HEK293 (cell line): ENCODE measurements at regions not wholly inside any gene's neighbourhood (a gene's known extent, or its start where the extent isn't known, plus 50 kb on each side); places are given as distances from the start of the nearest gene placed in this dataset.

Source experiments
- CTCF ChIA-PET: fragments of 350-600 bp; formaldehyde crosslinking; extraction: SDS; loops from one replicate; lab custom pipeline; 2021; ENCODE audit warnings: antibody characterized with exemption; lab: Yijun Ruan, JAX
- POLR2A ChIA-PET: fragments of 300-600 bp; formaldehyde crosslinking; extraction: SDS; loops from one replicate; lab custom pipeline; 2020; ENCODE audit warnings: antibody characterized with exemption, inconsistent platforms; lab: Yijun Ruan, JAX
- H3K27ac ChIP-seq: fragments of 200-500 bp; sonication (Bioruptor generic); 2 replicates; pipeline ENCODE4 v1.5.1; 2014; ENCODE audit warnings: low read depth, low read length, control low read depth, inconsistent platforms; ENCODE audit errors: extremely low read depth
- H3K36me3 ChIP-seq, 2 experiments: fragments of 200-500 bp in 1 of 2; sonication (Bioruptor generic) in 1 of 2; 1 replicate in 1 of 2; 2 replicates in 1 of 2; pipeline ENCODE4 v1.5.1; 2014 to 2017; ENCODE audit warnings: inconsistent platforms in 2 of 2, low read length in 2 of 2; ENCODE audit not compliant: control insufficient read depth in 2 of 2, insufficient read depth in 1 of 2
- H3K4me1 ChIP-seq: fragments of 200-500 bp; sonication (Bioruptor generic); 2 replicates; pipeline ENCODE4 v1.5.1; 2014; ENCODE audit warnings: mild to moderate bottlenecking, low read length, inconsistent platforms; ENCODE audit not compliant: control insufficient read depth, insufficient read depth
- H3K4me3 ChIP-seq: 2 replicates; pipeline ENCODE4 v1.5.1; 2011; ENCODE audit warnings: low read depth, mild to moderate bottlenecking, control low read depth, low read length, moderate library complexity
- H3K9me3 ChIP-seq: fragments of 200-500 bp; sonication (Bioruptor generic); 2 replicates; pipeline ENCODE4 v1.5.1; 2014; ENCODE audit warnings: low read depth, low read length, inconsistent platforms; ENCODE audit not compliant: control insufficient read depth, insufficient read depth
- HOXD13 ChIP-seq: sonication (generic); formaldehyde crosslinking; IDR thresholded peaks from 2 replicates; pipeline ENCODE4 v1.8.0; 2022; ENCODE audit warnings: missing genetic modification reagents, borderline replicate concordance
- KLF10 ChIP-seq: fragments of 450-650 bp; IDR thresholded peaks from 2 replicates; pipeline ENCODE4 v1.5.1; 2018; ENCODE audit warnings: missing biosample characterization, mild to moderate bottlenecking, missing genetic modification characterization
- MYNN ChIP-seq: fragments of 450-650 bp; formaldehyde crosslinking; IDR thresholded peaks from 2 replicates; pipeline ENCODE4 v1.5.1; 2016; ENCODE audit warnings: missing biosample characterization, missing genetic modification characterization, borderline replicate concordance
- OSR2 ChIP-seq: fragments of 450-650 bp; formaldehyde crosslinking; IDR thresholded peaks from 2 replicates; pipeline ENCODE4 v1.5.1; 2016; ENCODE audit warnings: missing biosample characterization, missing genetic modification characterization
- REPIN1 ChIP-seq: fragments of 450-650 bp; formaldehyde crosslinking; IDR thresholded peaks from 2 replicates; pipeline ENCODE4 v1.5.1; 2017; ENCODE audit warnings: missing biosample characterization, missing genetic modification characterization, low read depth
- ZFP41 ChIP-seq: fragments of 450-650 bp; formaldehyde crosslinking; IDR thresholded peaks from 2 replicates; pipeline ENCODE4 v1.5.1; 2016; ENCODE audit warnings: missing biosample characterization, missing genetic modification characterization, borderline replicate concordance
- ZNF132 ChIP-seq: fragments of 450-650 bp; formaldehyde crosslinking; IDR thresholded peaks from 2 replicates; pipeline ENCODE4 v1.5.1; 2017; ENCODE audit warnings: missing biosample characterization, missing genetic modification characterization, borderline replicate concordance
- ZNF23 ChIP-seq: fragments of 450-650 bp; formaldehyde crosslinking; IDR thresholded peaks from 2 replicates; pipeline ENCODE4 v1.5.1; 2016; ENCODE audit warnings: missing biosample characterization, missing genetic modification characterization, borderline replicate concordance
- ZNF274 ChIP-seq, 2 experiments: fragments of 200-500 bp in 1 of 2; fragments of 450-650 bp in 1 of 2; sonication (Bioruptor generic) in 1 of 2; formaldehyde crosslinking in 1 of 2; IDR thresholded peaks; 2 replicates each; pipeline versions ENCODE4 v1.5.1 to v1.6.1; 2014 to 2016; ENCODE audit warnings: borderline replicate concordance in 1 of 2, inconsistent platforms in 1 of 2, low read length in 1 of 2, missing biosample characterization in 1 of 2, missing genetic modification characterization in 1 of 2
- ZNF335 ChIP-seq: fragments of 450-650 bp; formaldehyde crosslinking; conservative IDR thresholded peaks from 2 replicates; pipeline ENCODE4 v1.5.1; 2016; ENCODE audit warnings: missing biosample characterization, missing genetic modification characterization
- ZNF621 ChIP-seq: fragments of 450-650 bp; formaldehyde crosslinking; IDR thresholded peaks from 2 replicates; pipeline ENCODE4 v1.5.1; 2017; ENCODE audit warnings: missing biosample characterization, missing genetic modification characterization
- ZNF626 ChIP-seq: fragments of 450-650 bp; sonication (Bioruptor Pico); formaldehyde crosslinking; IDR thresholded peaks from 2 replicates; pipeline ENCODE4 v1.5.1; 2018; ENCODE audit warnings: missing biosample characterization, missing genetic modification characterization, inconsistent platforms
- ZNF654 ChIP-seq: fragments of 450-650 bp; formaldehyde crosslinking; IDR thresholded peaks from 2 replicates; pipeline ENCODE4 v1.5.1; 2016; ENCODE audit warnings: low read depth, missing biosample characterization, missing genetic modification characterization
- ZNF701 ChIP-seq: fragments of 450-650 bp; formaldehyde crosslinking; IDR thresholded peaks from 2 replicates; pipeline ENCODE4 v1.5.1; 2016; ENCODE audit warnings: missing biosample characterization, missing genetic modification characterization
- ZNF792 ChIP-seq: fragments of 450-650 bp; formaldehyde crosslinking; IDR thresholded peaks from 2 replicates; pipeline ENCODE4 v1.5.1; 2016; ENCODE audit warnings: missing biosample characterization, missing genetic modification characterization
- ZSCAN23 ChIP-seq: fragments of 450-650 bp; formaldehyde crosslinking; IDR thresholded peaks from 2 replicates; pipeline ENCODE4 v1.5.1; 2016; ENCODE audit warnings: missing biosample characterization, missing genetic modification characterization
- TF ChIP-seq, protein P1 (sequence below): fragments of 450-650 bp; formaldehyde crosslinking; IDR thresholded peaks from 2 replicates; pipeline ENCODE4 v1.5.1; 2016; ENCODE audit warnings: missing biosample characterization, missing genetic modification characterization
- TF ChIP-seq, protein P2 (sequence below): fragments of 450-650 bp; formaldehyde crosslinking; IDR thresholded peaks from 2 replicates; pipeline ENCODE4 v1.5.1; 2017; ENCODE audit warnings: missing biosample characterization, missing genetic modification characterization
- TF ChIP-seq, protein P3 (sequence below): fragments of 450-650 bp; formaldehyde crosslinking; IDR thresholded peaks from 2 replicates; pipeline ENCODE4 v1.5.1; 2016; ENCODE audit warnings: missing biosample characterization, missing genetic modification characterization
- TF ChIP-seq, protein P4 (sequence below): fragments of 450-650 bp; formaldehyde crosslinking; IDR thresholded peaks from 2 replicates; pipeline ENCODE4 v1.5.1; 2017; ENCODE audit warnings: missing biosample characterization, missing genetic modification characterization
- TF ChIP-seq, protein P5 (sequence below): fragments of 450-650 bp; formaldehyde crosslinking; IDR thresholded peaks from 2 replicates; pipeline ENCODE4 v1.5.1; 2016; ENCODE audit warnings: missing biosample characterization, missing genetic modification characterization

DNA sequence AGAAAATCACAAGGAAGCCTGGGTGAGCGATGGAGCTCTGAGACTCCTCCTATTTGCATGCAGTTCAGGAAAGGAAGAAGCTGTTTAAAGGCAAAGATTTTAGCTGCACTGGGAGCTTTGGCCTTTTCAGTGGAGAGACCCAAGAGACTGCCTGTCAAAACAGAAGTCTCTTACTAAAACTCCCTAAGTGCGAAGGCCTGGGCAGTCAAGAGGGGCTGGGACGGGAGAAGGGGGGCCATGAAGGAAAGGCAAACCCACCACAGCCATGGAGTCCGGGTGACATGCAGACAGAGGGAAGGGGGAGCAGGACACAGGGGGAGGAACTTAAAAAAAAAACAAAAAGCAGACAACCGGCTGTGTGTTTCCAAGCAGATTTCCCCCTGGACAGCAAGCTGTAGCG, 537.6 kb upstream of the NOX3 start (continued):
- TF ChIP-seq ZFP41 (tag by site-specific recombination): no peak
- no peak for TF ChIP-seq ZNF701 (tag by site-specific recombination)

DNA sequence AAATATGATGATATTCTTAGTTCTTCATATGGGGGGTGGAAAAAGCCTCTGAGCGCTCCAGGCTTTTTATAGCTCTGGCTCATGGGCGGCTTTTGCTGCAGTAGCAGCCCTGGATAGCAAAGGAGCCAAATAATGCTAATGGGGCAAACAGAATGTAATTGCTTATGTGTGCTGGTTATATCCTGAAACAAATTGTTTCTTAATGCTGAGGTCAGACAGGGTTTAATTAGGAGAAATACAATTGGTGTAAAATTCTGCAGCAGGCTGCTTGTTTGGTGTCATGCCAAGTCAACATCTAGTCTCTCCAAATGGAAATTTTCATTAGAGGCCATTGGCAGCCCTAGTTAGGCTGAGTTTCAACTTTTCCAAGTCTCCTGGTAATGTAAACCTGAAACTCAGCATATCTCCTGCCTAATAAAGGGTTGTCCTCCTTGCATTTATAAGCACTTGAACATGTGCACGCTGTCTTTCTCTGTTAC, 530.1 kb upstream of the NOX3 start:
- Histone ChIP-seq H3K4me3 (no peak overlapping the region), H3K27ac (no peak overlapping the region), H3K4me1 (no peaks in the 10 kb centered on the region)
- TF ChIP-seq, protein P1, sequence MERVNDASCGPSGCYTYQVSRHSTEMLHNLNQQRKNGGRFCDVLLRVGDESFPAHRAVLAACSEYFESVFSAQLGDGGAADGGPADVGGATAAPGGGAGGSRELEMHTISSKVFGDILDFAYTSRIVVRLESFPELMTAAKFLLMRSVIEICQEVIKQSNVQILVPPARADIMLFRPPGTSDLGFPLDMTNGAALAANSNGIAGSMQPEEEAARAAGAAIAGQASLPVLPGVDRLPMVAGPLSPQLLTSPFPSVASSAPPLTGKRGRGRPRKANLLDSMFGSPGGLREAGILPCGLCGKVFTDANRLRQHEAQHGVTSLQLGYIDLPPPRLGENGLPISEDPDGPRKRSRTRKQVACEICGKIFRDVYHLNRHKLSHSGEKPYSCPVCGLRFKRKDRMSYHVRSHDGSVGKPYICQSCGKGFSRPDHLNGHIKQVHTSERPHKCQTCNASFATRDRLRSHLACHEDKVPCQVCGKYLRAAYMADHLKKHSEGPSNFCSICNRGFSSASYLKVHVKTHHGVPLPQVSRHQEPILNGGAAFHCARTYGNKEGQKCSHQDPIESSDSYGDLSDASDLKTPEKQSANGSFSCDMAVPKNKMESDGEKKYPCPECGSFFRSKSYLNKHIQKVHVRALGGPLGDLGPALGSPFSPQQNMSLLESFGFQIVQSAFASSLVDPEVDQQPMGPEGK (tag by site-specific recombination): no peak
- TF ChIP-seq ZSCAN23 (no peak), REPIN1 (tag by site-specific recombination) (no peak), ZNF792 (tag by site-specific recombination) (no peak), ZNF132 (tag by site-specific recombination) (no peak), ZNF23 (tag by site-specific recombination) (no peak), ZNF626 (tag by site-specific recombination) (no peak)
- TF ChIP-seq, protein P2, sequence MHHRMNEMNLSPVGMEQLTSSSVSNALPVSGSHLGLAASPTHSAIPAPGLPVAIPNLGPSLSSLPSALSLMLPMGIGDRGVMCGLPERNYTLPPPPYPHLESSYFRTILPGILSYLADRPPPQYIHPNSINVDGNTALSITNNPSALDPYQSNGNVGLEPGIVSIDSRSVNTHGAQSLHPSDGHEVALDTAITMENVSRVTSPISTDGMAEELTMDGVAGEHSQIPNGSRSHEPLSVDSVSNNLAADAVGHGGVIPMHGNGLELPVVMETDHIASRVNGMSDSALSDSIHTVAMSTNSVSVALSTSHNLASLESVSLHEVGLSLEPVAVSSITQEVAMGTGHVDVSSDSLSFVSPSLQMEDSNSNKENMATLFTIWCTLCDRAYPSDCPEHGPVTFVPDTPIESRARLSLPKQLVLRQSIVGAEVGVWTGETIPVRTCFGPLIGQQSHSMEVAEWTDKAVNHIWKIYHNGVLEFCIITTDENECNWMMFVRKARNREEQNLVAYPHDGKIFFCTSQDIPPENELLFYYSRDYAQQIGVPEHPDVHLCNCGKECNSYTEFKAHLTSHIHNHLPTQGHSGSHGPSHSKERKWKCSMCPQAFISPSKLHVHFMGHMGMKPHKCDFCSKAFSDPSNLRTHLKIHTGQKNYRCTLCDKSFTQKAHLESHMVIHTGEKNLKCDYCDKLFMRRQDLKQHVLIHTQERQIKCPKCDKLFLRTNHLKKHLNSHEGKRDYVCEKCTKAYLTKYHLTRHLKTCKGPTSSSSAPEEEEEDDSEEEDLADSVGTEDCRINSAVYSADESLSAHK (tag by site-specific recombination): no peak
- TF ChIP-seq, all 188 proteins: peak for 0
- ChIA-PET POLR2A (no interaction called here), CTCF (interaction anchor here (0.6 kb wide), 1 partner anchor 85 kb away, joined by 4 read pairs; no protein-coding TSS in a partner anchor)
- no peaks in the 10 kb centered on the region for H3K36me3 ChIP-seq
- H3K9me3 ChIP-seq: no peaks in the 10 kb centered on the region

DNA sequence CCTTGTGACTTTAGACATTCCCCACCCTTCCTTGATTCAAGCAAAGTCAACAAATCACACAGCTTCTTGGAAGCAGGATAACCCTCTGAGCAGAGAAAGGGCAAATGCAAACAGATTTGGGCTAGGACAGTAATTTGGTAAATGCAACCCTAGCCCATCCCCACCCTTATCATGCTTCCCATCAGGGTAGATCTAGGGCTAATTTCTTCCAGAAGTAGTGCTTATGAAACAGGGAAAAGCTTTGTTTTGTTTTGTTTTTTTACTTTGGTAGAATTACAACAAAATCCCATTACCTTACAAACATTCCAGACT, 525.1 kb upstream of the NOX3 start:
- no peaks in the 10 kb centered on the region for H3K9me3 ChIP-seq
- POLR2A ChIA-PET: no interaction called here
- CTCF ChIA-PET: no interaction called here

DNA sequence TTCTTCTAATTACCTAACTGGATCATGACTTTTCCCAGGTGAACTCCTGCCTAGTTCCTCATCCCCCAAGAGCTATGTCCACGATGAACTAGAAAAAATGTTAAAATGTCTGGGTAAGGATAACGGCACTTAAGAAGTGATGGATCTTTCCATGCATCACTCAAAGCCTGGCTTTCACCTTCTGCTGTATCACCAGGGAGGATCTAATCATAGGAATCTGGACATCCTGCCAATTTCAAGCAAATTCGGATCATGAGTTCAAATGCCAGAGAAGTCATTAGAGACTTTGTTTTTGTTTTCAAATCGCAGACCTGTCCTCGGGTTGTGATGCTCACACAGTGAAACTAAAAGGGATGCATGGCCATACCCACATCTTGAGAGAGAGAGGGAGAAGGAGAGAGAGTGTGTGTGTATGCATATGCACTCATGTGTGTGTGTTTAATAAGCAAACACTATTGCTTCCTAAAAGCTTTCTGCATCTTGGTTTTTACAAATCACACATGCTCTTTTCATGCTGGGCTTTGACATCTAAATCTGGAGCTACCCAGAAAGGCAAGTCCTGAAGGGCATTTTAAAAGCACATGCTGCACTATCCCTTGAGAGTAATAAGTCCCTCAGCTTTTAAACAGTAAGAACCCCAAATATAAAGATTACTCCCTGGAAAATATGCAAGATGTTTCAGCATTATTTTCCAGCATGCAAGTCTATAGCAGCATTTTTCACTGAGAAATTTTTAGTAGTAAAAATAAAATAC, 524.6 kb upstream of the NOX3 start:
- Histone ChIP-seq H3K36me3 (no peaks in the 10 kb centered on the region), H3K9me3 (no peaks in the 10 kb centered on the region), H3K27ac (no peak overlapping the region), H3K4me3 (no peak overlapping the region), H3K4me1 (no peaks in the 10 kb centered on the region)
- CTCF ChIA-PET: no interaction called here
- POLR2A ChIA-PET: no interaction called here
- TF ChIP-seq, protein P3, sequence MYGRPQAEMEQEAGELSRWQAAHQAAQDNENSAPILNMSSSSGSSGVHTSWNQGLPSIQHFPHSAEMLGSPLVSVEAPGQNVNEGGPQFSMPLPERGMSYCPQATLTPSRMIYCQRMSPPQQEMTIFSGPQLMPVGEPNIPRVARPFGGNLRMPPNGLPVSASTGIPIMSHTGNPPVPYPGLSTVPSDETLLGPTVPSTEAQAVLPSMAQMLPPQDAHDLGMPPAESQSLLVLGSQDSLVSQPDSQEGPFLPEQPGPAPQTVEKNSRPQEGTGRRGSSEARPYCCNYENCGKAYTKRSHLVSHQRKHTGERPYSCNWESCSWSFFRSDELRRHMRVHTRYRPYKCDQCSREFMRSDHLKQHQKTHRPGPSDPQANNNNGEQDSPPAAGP: no peak
- TF ChIP-seq KLF10 (no peak), MYNN (tag by site-specific recombination) (no peak), ZNF621 (tag by site-specific recombination) (no peak), ZNF274 (IDR thresholded peaks at IDR 0.05; ENCODE audit: low read length) (no peak), ZNF274 (tag by site-specific recombination; IDR thresholded peaks at IDR 0.05; ENCODE audit: borderline replicate concordance) (no peak), HOXD13 (CRISPR knock-in tag) (no peak), OSR2 (tag by site-specific recombination) (no peak)
- TF ChIP-seq, protein P4, sequence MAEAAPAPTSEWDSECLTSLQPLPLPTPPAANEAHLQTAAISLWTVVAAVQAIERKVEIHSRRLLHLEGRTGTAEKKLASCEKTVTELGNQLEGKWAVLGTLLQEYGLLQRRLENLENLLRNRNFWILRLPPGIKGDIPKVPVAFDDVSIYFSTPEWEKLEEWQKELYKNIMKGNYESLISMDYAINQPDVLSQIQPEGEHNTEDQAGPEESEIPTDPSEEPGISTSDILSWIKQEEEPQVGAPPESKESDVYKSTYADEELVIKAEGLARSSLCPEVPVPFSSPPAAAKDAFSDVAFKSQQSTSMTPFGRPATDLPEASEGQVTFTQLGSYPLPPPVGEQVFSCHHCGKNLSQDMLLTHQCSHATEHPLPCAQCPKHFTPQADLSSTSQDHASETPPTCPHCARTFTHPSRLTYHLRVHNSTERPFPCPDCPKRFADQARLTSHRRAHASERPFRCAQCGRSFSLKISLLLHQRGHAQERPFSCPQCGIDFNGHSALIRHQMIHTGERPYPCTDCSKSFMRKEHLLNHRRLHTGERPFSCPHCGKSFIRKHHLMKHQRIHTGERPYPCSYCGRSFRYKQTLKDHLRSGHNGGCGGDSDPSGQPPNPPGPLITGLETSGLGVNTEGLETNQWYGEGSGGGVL (tag by site-specific recombination): no peak
- TF ChIP-seq, protein P5, sequence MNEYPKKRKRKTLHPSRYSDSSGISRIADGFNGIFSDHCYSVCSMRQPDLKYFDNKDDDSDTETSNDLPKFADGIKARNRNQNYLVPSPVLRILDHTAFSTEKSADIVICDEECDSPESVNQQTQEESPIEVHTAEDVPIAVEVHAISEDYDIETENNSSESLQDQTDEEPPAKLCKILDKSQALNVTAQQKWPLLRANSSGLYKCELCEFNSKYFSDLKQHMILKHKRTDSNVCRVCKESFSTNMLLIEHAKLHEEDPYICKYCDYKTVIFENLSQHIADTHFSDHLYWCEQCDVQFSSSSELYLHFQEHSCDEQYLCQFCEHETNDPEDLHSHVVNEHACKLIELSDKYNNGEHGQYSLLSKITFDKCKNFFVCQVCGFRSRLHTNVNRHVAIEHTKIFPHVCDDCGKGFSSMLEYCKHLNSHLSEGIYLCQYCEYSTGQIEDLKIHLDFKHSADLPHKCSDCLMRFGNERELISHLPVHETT (tag by site-specific recombination): no peak

More for the DNA sequence above, 525.1 kb upstream of the NOX3 start:
- TF ChIP-seq ZNF654: no peak
- TF ChIP-seq KLF10: no peak
- TF ChIP-seq ZNF335 (tag by site-specific recombination): no peak
- no peaks in the 10 kb centered on the region for H3K4me1 ChIP-seq
- no peak overlapping the region for H3K4me3 ChIP-seq
- no peaks in the 10 kb centered on the region for H3K36me3 ChIP-seq
- no peak overlapping the region for H3K27ac ChIP-seq
